Mucosa of stomach (tissue), 1 donor: ENCODE measurements at regions not wholly inside any gene's neighbourhood (a gene's known extent, or its start where the extent isn't known, plus 50 kb on each side); places are given as distances from the start of the nearest gene placed in this dataset.

Experiments used
- H3K27me3 ChIP-seq: one replicate; pipeline ENCODE4 v1.7.0; 2013; ENCODE audit warnings: mild to moderate bottlenecking, low read length; ENCODE audit not compliant: control insufficient read depth, insufficient read depth
- H3K36me3 ChIP-seq: one replicate; pipeline ENCODE4 v1.7.0; 2013; ENCODE audit warnings: low read length; ENCODE audit not compliant: control insufficient read depth, insufficient read depth
- H3K4me1 ChIP-seq: one replicate; pipeline ENCODE4 v1.7.0; 2013; ENCODE audit warnings: mild to moderate bottlenecking, low read length; ENCODE audit not compliant: control insufficient read depth, insufficient read depth
- H3K4me3 ChIP-seq: one replicate; pipeline ENCODE4 v1.7.0; 2013; ENCODE audit warnings: low read length
- H3K9ac ChIP-seq: one replicate; pipeline ENCODE4 v1.7.0; 2013; ENCODE audit warnings: mild to moderate bottlenecking, low read length, moderate library complexity
- H3K9me3 ChIP-seq: one replicate; pipeline ENCODE4 v1.7.0; 2013; ENCODE audit warnings: mild to moderate bottlenecking, low read length, moderate library complexity; ENCODE audit not compliant: control insufficient read depth
- donor health status: Pancreatic carcinoma.

GRCh38 chr2:16209799-16210198, 269.4 kb downstream of the MYCN start:
- H3K27me3 ChIP-seq: no peaks in the 10 kb centered on the region
- peaks cover 7% of the 10 kb centered on the region for H3K4me1 ChIP-seq
- H3K9me3 ChIP-seq: no peaks in the 10 kb centered on the region
- H3K36me3 ChIP-seq: no peaks in the 10 kb centered on the region
- H3K9ac ChIP-seq: no peak overlapping the region
- no peak overlapping the region for H3K4me3 ChIP-seq

- Histone ChIP-seq H3K4me1 (peaks cover 16% of the 10 kb centered on the region), H3K4me3 (no peak overlapping the region), H3K9me3 (no peaks in the 10 kb centered on the region), H3K9ac (no peak overlapping the region), H3K36me3 (no peaks in the 10 kb centered on the region), H3K27me3 (no peaks in the 10 kb centered on the region)
Measured at GRCh38 chr2:16208921-16209320, 268.6 kb downstream of the MYCN start.

GRCh38 chr2:16208241-16208797, 268.0 kb downstream of the MYCN start:
- no peaks in the 10 kb centered on the region for H3K27me3 ChIP-seq
- no peak overlapping the region for H3K9ac ChIP-seq
- no peak overlapping the region for H3K4me3 ChIP-seq
- peaks cover 22% of the 10 kb centered on the region for H3K4me1 ChIP-seq
- H3K9me3 ChIP-seq: no peaks in the 10 kb centered on the region
- H3K36me3 ChIP-seq: no peaks in the 10 kb centered on the region

GRCh38 chr2:16207611-16208010, 267.3 kb downstream of the MYCN start:
- H3K4me3 ChIP-seq: no peak overlapping the region
- no peaks in the 10 kb centered on the region for H3K27me3 ChIP-seq
- H3K36me3 ChIP-seq: no peaks in the 10 kb centered on the region
- no peaks in the 10 kb centered on the region for H3K9me3 ChIP-seq
- H3K4me1 ChIP-seq: peaks cover 29% of the 10 kb centered on the region
- no peak overlapping the region for H3K9ac ChIP-seq

- H3K27me3 ChIP-seq: no peaks in the 10 kb centered on the region
- H3K4me1 ChIP-seq: peaks cover 34% of the 10 kb centered on the region
- H3K9me3 ChIP-seq: no peaks in the 10 kb centered on the region
- no peak overlapping the region for H3K4me3 ChIP-seq
- H3K9ac ChIP-seq: no peak overlapping the region
- H3K36me3 ChIP-seq: no peaks in the 10 kb centered on the region
Measured at GRCh38 chr2:16207151-16207550, 266.8 kb downstream of the MYCN start.

GRCh38 chr2:16206191-16206944, 266.0 kb downstream of the MYCN start:
- Histone ChIP-seq H3K36me3 (no peaks in the 10 kb centered on the region), H3K27me3 (no peaks in the 10 kb centered on the region), H3K4me1 (peaks cover 39% of the 10 kb centered on the region), H3K9ac (no peak overlapping the region), H3K4me3 (no peak overlapping the region), H3K9me3 (no peaks in the 10 kb centered on the region)

GRCh38 chr2:16205631-16206030, 265.3 kb downstream of the MYCN start:
- Histone ChIP-seq H3K27me3 (no peaks in the 10 kb centered on the region), H3K4me3 (no peak overlapping the region), H3K9ac (no peak overlapping the region), H3K4me1 (peaks cover 39% of the 10 kb centered on the region), H3K36me3 (no peaks in the 10 kb centered on the region), H3K9me3 (no peaks in the 10 kb centered on the region)

- Histone ChIP-seq H3K27me3 (no peaks in the 10 kb centered on the region), H3K36me3 (no peaks in the 10 kb centered on the region), H3K9me3 (no peaks in the 10 kb centered on the region), H3K9ac (no peak overlapping the region), H3K4me3 (no peak overlapping the region), H3K4me1 (peaks cover 39% of the 10 kb centered on the region)
Measured at GRCh38 chr2:16204886-16205620, 264.7 kb downstream of the MYCN start.

GRCh38 chr2:16204251-16204650, 263.9 kb downstream of the MYCN start:
- no peak overlapping the region for H3K9ac ChIP-seq
- H3K4me3 ChIP-seq: no peak overlapping the region
- no peaks in the 10 kb centered on the region for H3K27me3 ChIP-seq
- H3K4me1 ChIP-seq: peaks cover 39% of the 10 kb centered on the region
- no peaks in the 10 kb centered on the region for H3K36me3 ChIP-seq
- no peaks in the 10 kb centered on the region for H3K9me3 ChIP-seq

GRCh38 chr2:16203691-16204090, 263.3 kb downstream of the MYCN start:
- H3K27me3 ChIP-seq: no peaks in the 10 kb centered on the region
- H3K9me3 ChIP-seq: no peaks in the 10 kb centered on the region
- H3K4me3 ChIP-seq: no peak overlapping the region
- no peak overlapping the region for H3K9ac ChIP-seq
- peaks cover 39% of the 10 kb centered on the region for H3K4me1 ChIP-seq
- H3K36me3 ChIP-seq: no peaks in the 10 kb centered on the region

GRCh38 chr2:16203069-16203468, 262.7 kb downstream of the MYCN start:
- H3K9ac ChIP-seq: no peak overlapping the region
- no peaks in the 10 kb centered on the region for H3K27me3 ChIP-seq
- H3K4me1 ChIP-seq: peaks cover 39% of the 10 kb centered on the region
- no peaks in the 10 kb centered on the region for H3K36me3 ChIP-seq
- no peaks in the 10 kb centered on the region for H3K9me3 ChIP-seq
- no peak overlapping the region for H3K4me3 ChIP-seq

GRCh38 chr2:16202266-16203020, 262.1 kb downstream of the MYCN start:
- no peak overlapping the region for H3K9ac ChIP-seq

More at GRCh38 chr2:16202266-16203020, 262.1 kb downstream of the MYCN start:
- Histone ChIP-seq H3K4me1 (peaks cover 40% of the 10 kb centered on the region), H3K9me3 (no peaks in the 10 kb centered on the region), H3K36me3 (no peaks in the 10 kb centered on the region), H3K4me3 (no peak overlapping the region), H3K27me3 (no peaks in the 10 kb centered on the region)
